ENCODE measurements at regions not wholly inside any gene's neighbourhood (a gene's known extent, or its start where the extent isn't known, plus 50 kb on each side); places are given as distances from the start of the nearest gene placed in this dataset.

- no peak for ATAC-seq
- Histone ChIP-seq H3K36me3 (no peaks in the 10 kb centered on the region), H3K27ac (no peak overlapping the region), H3K27me3 (no peaks in the 10 kb centered on the region), H3K9me3 (no peaks in the 10 kb centered on the region), H3K4me3 (no peak overlapping the region), H3K4me1 (no peaks in the 10 kb centered on the region)
- no peak for DNase-seq
- intact Hi-C loops (cut with DNase I), result no loop called here
- TF ChIP-seq, protein P1, sequence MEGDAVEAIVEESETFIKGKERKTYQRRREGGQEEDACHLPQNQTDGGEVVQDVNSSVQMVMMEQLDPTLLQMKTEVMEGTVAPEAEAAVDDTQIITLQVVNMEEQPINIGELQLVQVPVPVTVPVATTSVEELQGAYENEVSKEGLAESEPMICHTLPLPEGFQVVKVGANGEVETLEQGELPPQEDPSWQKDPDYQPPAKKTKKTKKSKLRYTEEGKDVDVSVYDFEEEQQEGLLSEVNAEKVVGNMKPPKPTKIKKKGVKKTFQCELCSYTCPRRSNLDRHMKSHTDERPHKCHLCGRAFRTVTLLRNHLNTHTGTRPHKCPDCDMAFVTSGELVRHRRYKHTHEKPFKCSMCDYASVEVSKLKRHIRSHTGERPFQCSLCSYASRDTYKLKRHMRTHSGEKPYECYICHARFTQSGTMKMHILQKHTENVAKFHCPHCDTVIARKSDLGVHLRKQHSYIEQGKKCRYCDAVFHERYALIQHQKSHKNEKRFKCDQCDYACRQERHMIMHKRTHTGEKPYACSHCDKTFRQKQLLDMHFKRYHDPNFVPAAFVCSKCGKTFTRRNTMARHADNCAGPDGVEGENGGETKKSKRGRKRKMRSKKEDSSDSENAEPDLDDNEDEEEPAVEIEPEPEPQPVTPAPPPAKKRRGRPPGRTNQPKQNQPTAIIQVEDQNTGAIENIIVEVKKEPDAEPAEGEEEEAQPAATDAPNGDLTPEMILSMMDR (IDR thresholded peaks at IDR 0.05), result no peak
Measured at GRCh38 chr21:17371450-17371849, 141.4 kb upstream of the CXADR start.

DNA sequence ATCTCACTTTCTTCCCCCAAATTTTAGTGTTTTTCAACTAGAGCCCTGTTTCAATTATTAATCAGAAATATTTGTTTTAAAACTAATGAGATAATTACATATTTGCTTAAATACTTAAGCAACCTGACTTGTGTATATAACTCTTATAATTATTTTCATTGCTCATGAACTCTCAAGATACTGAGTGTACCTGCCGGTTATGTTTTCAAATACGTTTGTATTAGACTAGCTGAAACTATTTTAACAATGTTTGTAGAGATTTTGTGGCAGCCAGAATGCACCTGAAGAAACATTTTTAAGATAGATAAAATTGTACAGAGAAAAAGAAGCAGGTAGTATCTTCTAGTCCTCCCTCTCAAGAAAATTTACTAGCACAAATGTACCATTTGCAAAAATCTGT, 140.6 kb upstream of the CXADR start:
- H3K9me3 ChIP-seq, result no peaks in the 10 kb centered on the region
- no peak for DNase-seq
- no peak overlapping the region for H3K4me3 ChIP-seq
- no peak for ATAC-seq
- H3K36me3 ChIP-seq, result no peaks in the 10 kb centered on the region
- TF ChIP-seq, protein P1 (IDR thresholded peaks at IDR 0.05), result no peak
- H3K27ac ChIP-seq, result no peak overlapping the region
- H3K4me1 ChIP-seq, result no peaks in the 10 kb centered on the region
- H3K27me3 ChIP-seq, result no peaks in the 10 kb centered on the region
- intact Hi-C loops (cut with DNase I), result no loop called here

DNA sequence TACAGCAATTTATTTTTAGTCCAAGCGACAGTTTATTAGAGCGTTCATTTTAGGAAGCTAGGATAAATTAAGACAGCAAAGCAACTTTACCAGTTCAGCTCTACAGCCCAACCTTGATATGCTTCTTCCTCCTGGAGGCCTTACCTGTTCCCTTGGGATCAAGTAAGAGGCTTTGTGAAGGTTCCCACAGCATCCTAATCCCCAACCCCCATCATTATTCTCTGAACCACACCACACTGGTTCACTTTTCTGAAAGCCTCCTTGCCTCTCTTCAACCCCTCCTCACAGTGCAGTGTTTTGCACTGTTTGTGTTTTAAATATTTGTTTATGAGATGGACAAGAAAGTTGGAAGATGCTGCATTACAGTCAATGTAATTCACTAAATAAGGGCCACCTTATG, 126.3 kb upstream of the CXADR start:
- no peaks in the 10 kb centered on the region for H3K9me3 ChIP-seq
- TF ChIP-seq, protein P1 (IDR thresholded peaks at IDR 0.05), result no peak
- no peaks in the 10 kb centered on the region for H3K27me3 ChIP-seq
- no peaks in the 10 kb centered on the region for H3K36me3 ChIP-seq
- no peak overlapping the region for H3K4me3 ChIP-seq
- intact Hi-C loops (cut with DNase I), result no loop called here
- DNase-seq (no peak), ATAC-seq (no peak)
- H3K4me1 ChIP-seq, result no peaks in the 10 kb centered on the region
- H3K27ac ChIP-seq, result no peak overlapping the region

GRCh38 chr21:17387030-17387617, 125.7 kb upstream of the CXADR start:
- no peak overlapping the region for H3K4me3 ChIP-seq
- no peaks in the 10 kb centered on the region for H3K4me1 ChIP-seq
- H3K9me3 ChIP-seq, result no peaks in the 10 kb centered on the region
- TF ChIP-seq, protein P1 (IDR thresholded peaks at IDR 0.05), result peak; percentile 82
- DNase-seq (no peak), ATAC-seq (peak; percentile 83)
- intact Hi-C loops (cut with DNase I), result no loop called here
- no peak overlapping the region for H3K27ac ChIP-seq
- H3K36me3 ChIP-seq, result no peaks in the 10 kb centered on the region
- H3K27me3 ChIP-seq, result no peaks in the 10 kb centered on the region

DNA sequence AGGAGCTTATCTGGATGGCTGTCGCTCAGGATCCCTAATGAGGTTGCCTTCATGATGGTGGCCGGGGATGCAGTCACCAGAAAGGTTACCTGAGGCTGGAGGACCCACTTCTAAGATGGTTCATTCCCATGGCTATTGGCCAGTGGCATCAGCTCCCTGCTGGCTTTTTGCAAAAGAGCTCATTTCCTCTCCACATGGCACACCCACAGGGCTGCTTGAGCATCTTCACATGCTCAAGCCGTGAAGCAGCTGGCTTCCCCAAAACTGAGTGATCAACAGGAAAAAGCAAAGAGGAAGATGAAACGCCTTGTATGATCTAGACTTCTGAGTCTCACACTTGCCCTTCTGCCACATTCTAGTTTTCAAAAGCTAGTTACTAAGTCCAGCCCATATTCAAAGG, 124.6 kb upstream of the CXADR start:
- Histone ChIP-seq H3K4me3 (no peak overlapping the region), H3K27me3 (no peaks in the 10 kb centered on the region), H3K4me1 (no peaks in the 10 kb centered on the region), H3K36me3 (no peaks in the 10 kb centered on the region), H3K27ac (no peak overlapping the region), H3K9me3 (no peaks in the 10 kb centered on the region)
- intact Hi-C loops (cut with DNase I), result no loop called here
- TF ChIP-seq, protein P1 (IDR thresholded peaks at IDR 0.05), result no peak
- ATAC-seq (peak; percentile 48), DNase-seq (no peak)

- Histone ChIP-seq H3K4me1 (no peaks in the 10 kb centered on the region), H3K4me3 (no peak overlapping the region), H3K27me3 (no peaks in the 10 kb centered on the region), H3K9me3 (no peaks in the 10 kb centered on the region), H3K27ac (no peak overlapping the region), H3K36me3 (no peaks in the 10 kb centered on the region)
- intact Hi-C loops (cut with DNase I), result no loop called here
- TF ChIP-seq, protein P1 (IDR thresholded peaks at IDR 0.05), result no peak
- no peak for ATAC-seq
- no peak for DNase-seq
Measured at GRCh38 chr21:17389311-17389710, 123.5 kb upstream of the CXADR start.
